A549 (cell line): ENCODE measurements at regions not wholly inside any gene's neighbourhood (a gene's known extent, or its start where the extent isn't known, plus 50 kb on each side); places are given as distances from the start of the nearest gene placed in this dataset.

Source experiments
- ATAC-seq, 2 experiments: fragments of 200-7000 bp in 1 of 2; fragments of >200 bp in 1 of 2; cut with Nextera tagmentation in 1 of 2; cut with Tn5 transposase in 1 of 2; 3 replicates each; pipeline versions ENCODE4 v1.8.0 to v1.9.1; 2018 to 2020; ENCODE audit warnings: mild to moderate bottlenecking in 1 of 2, moderate library complexity in 1 of 2
- CTCF ChIA-PET: fragments of 300-600 bp; sonication (Branson Sonifier 250); formaldehyde crosslinking; extraction: SDS; loops from one replicate; lab custom pipeline; 2021; ENCODE audit warnings: antibody characterized with exemption, inconsistent platforms; lab: Yijun Ruan, JAX
- POLR2A ChIA-PET: fragments of 350-600 bp; formaldehyde crosslinking; extraction: SDS; loops from one replicate; lab custom pipeline; 2021; ENCODE audit warnings: antibody characterized with exemption, inconsistent platforms; lab: Yijun Ruan, JAX
- DNase-seq, 2 experiments: peaks; one replicate each; pipeline versions ENCODE4 v3.0.0 to v3.0.0-alpha.2; 2011 to 2016; ENCODE audit warnings: low read depth in 1 of 2, low spot score in 1 of 2
- FAIRE-seq: peaks from 2 replicates; lab custom pipeline; 2011; peaks lifted over from hg19 to GRCh38; lab: Jason Lieb, UNC
- H3K27ac ChIP-seq, 2 experiments: fragments of >200 bp; sonication (Bioruptor Twin); formaldehyde crosslinking; 3 replicates each; pipeline ENCODE4 v1.5.1; 2016 to 2017
- H3K4me1 ChIP-seq: fragments of >200 bp; sonication (Bioruptor Twin); formaldehyde crosslinking; 3 replicates; pipeline ENCODE4 v1.6.1; 2016
- H3K4me2 ChIP-seq: fragments of >200 bp; sonication (Bioruptor Twin); formaldehyde crosslinking; 3 replicates; pipeline ENCODE4 v1.6.1; 2016
- H3K4me3 ChIP-seq: fragments of >200 bp; sonication (Bioruptor Twin); formaldehyde crosslinking; 3 replicates; pipeline ENCODE4 v1.5.1; 2016
- H3K9me3 ChIP-seq: fragments of >200 bp; sonication (Bioruptor Twin); formaldehyde crosslinking; 3 replicates; pipeline ENCODE4 v1.6.1; 2016
- CBX2 ChIP-seq: fragments of 200-600 bp; sonication (generic); IDR thresholded peaks from 2 replicates; pipeline ENCODE4 v1.6.1; 2016; ENCODE audit warnings: low read depth, mild to moderate bottlenecking, borderline replicate concordance
- CHD2 ChIP-seq: fragments of 150-350 bp; IDR thresholded peaks from 2 replicates; pipeline ENCODE4 v1.6.1; 2014; ENCODE audit warnings: low read length; ENCODE audit not compliant: partially characterized antibody
- CHD4 ChIP-seq: fragments of 200-600 bp; sonication (generic); IDR thresholded peaks from 2 replicates; pipeline ENCODE4 v1.6.1; 2016; ENCODE audit warnings: antibody characterized with exemption, mild to moderate bottlenecking, borderline replicate concordance
- E2F6 ChIP-seq: IDR thresholded peaks from 2 replicates; pipeline ENCODE4 v1.6.1; 2012; ENCODE audit warnings: low read depth, borderline replicate concordance
- EHMT2 ChIP-seq: fragments of 200-600 bp; sonication (generic); IDR thresholded peaks from 2 replicates; pipeline ENCODE4 v1.6.1; 2016; ENCODE audit warnings: antibody characterized with exemption, low read depth, mild to moderate bottlenecking, moderate library complexity
- ELK1 ChIP-seq: fragments of 150-350 bp; IDR thresholded peaks from 2 replicates; pipeline ENCODE4 v1.6.1; 2014; ENCODE audit warnings: low read depth, mild to moderate bottlenecking, low read length
- FOSL2 ChIP-seq, 2 experiments: fragments of 450-650 bp in 1 of 2; fragments of >200 bp in 1 of 2; sonication (Bioruptor Twin) in 1 of 2; formaldehyde crosslinking; IDR thresholded peaks; 2 replicates each; pipeline versions ENCODE4 v1.5.0 to v1.6.1; 2016 to 2020; ENCODE audit warnings: mild to moderate bottlenecking in 1 of 2, moderate library complexity in 1 of 2
- FOXS1 ChIP-seq: fragments of 250-450 bp; sonication (Bioruptor Pico); IDR thresholded peaks from 2 replicates; pipeline ENCODE4 v1.5.0; 2020; ENCODE audit warnings: mild to moderate bottlenecking, moderate library complexity
- HEYL ChIP-seq: fragments of 250-450 bp; sonication (Bioruptor Pico); IDR thresholded peaks from 2 replicates; pipeline ENCODE4 v1.8.0; 2021; ENCODE audit warnings: mild to moderate bottlenecking, moderate library complexity
- HOXB13 ChIP-seq: fragments of 250-450 bp; sonication (Bioruptor Pico); IDR thresholded peaks from 2 replicates; pipeline ENCODE4 v1.5.0; 2020; ENCODE audit warnings: low read depth, mild to moderate bottlenecking, moderate library complexity
- HOXB5 ChIP-seq: fragments of 250-450 bp; sonication (Bioruptor Pico); IDR thresholded peaks from 2 replicates; pipeline ENCODE4 v1.5.0; 2020; ENCODE audit warnings: mild to moderate bottlenecking, moderate library complexity
- KDM1A ChIP-seq: fragments of 200-600 bp; sonication (generic); IDR thresholded peaks from 2 replicates; pipeline ENCODE4 v1.6.1; 2016; ENCODE audit warnings: low read depth, mild to moderate bottlenecking
- KDM5A ChIP-seq: fragments of 200-600 bp; sonication (generic); IDR thresholded peaks from 2 replicates; pipeline ENCODE4 v1.6.1; 2016; ENCODE audit warnings: antibody characterized with exemption, mild to moderate bottlenecking
- NFE2L2 ChIP-seq: fragments of 150-350 bp; conservative IDR thresholded peaks from 2 replicates; pipeline ENCODE4 v1.6.1; 2014; ENCODE audit warnings: low read length
- NPAS2 ChIP-seq: fragments of 250-450 bp; sonication (Bioruptor Pico); IDR thresholded peaks from 2 replicates; pipeline ENCODE4 v1.8.0; 2022; ENCODE audit warnings: mild to moderate bottlenecking, moderate library complexity, borderline replicate concordance
- PHF8 ChIP-seq: fragments of 200-600 bp; sonication (generic); IDR thresholded peaks from 2 replicates; pipeline ENCODE4 v1.6.1; 2016; ENCODE audit warnings: low read depth, mild to moderate bottlenecking, antibody characterized with exemption, moderate library complexity, borderline replicate concordance
- POLR2AphosphoS2 ChIP-seq: conservative IDR thresholded peaks from 2 replicates; pipeline ENCODE4 v1.6.1; 2012; ENCODE audit warnings: low read length, improper control_type of control experiment, inconsistent platforms
- RAD21 ChIP-seq, 2 experiments: fragments of >200 bp in 1 of 2; sonication (Bioruptor Twin) in 1 of 2; formaldehyde crosslinking in 1 of 2; IDR thresholded peaks in 1 of 2; conservative IDR thresholded peaks in 1 of 2; 2 replicates in 1 of 2; 3 replicates in 1 of 2; pipeline ENCODE4 v1.6.1; 2012 to 2018; ENCODE audit warnings: inconsistent platforms in 1 of 2
- RCOR1 ChIP-seq: fragments of 150-350 bp; IDR thresholded peaks from 2 replicates; pipeline ENCODE4 v1.6.1; 2014; ENCODE audit warnings: antibody characterized with exemption, low read length, low read depth
- RNF2 ChIP-seq: fragments of 200-600 bp; sonication (generic); IDR thresholded peaks from 2 replicates; pipeline ENCODE4 v1.6.1; 2016; ENCODE audit warnings: low read depth, mild to moderate bottlenecking, antibody characterized with exemption, moderate library complexity, borderline replicate concordance
- USF2 ChIP-seq: fragments of 450-650 bp; IDR thresholded peaks from 2 replicates; pipeline ENCODE4 v1.6.1; 2014; ENCODE audit warnings: antibody characterized with exemption
- ZC3H11A ChIP-seq: fragments of 450-650 bp; IDR thresholded peaks from 2 replicates; pipeline ENCODE4 v1.6.1; 2014; ENCODE audit warnings: antibody characterized with exemption, mild to moderate bottlenecking
- ZFP36 ChIP-seq: fragments of 450-650 bp; IDR thresholded peaks from 2 replicates; pipeline ENCODE4 v1.6.1; 2014; ENCODE audit warnings: borderline replicate concordance; ENCODE audit not compliant: partially characterized antibody
- ZSCAN20 ChIP-seq: fragments of 250-450 bp; sonication (Bioruptor Pico); IDR thresholded peaks from 2 replicates; pipeline ENCODE4 v1.8.0; 2022; ENCODE audit warnings: mild to moderate bottlenecking, moderate library complexity
- whole genome bisulfite sequencing: methylation state at CpG from one replicate; pipeline ENCODE4 v1.1.6; 2017; ENCODE audit errors: missing lambda C conversion rate; 5-methylcytosine and 5-hydroxymethylcytosine counted together
- TF ChIP-seq, protein P1 (sequence below): fragments of >200 bp; sonication (Bioruptor Twin); formaldehyde crosslinking; IDR thresholded peaks from 3 replicates; pipeline ENCODE4 v1.5.1; 2016

GRCh38 chr2:18800240-18800971 is 211.0 kb upstream of the NT5C1B start:
- FAIRE-seq, result no peak

DNA sequence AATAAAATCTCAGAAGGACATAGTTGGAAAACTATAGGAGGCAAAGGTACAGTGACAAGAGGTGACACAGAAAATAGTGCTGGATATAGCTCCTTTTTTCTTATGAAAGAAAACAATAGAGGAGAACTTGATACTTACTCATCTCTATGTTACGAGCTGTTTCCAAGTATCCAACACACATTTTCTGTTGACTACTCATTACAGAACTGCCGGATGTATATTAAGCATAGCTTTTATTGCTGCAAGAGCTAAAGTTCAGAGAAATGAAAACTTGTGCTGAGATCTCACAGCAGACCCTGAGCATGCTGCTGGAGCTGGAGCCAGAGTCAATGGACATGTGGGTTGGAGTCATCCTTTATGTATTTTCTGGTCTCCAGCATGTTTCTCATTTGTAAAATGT is 210.0 kb upstream of the NT5C1B start:
- Histone ChIP-seq H3K9me3 (no peaks in the 10 kb centered on the region), H3K27ac (no peak overlapping the region), H3K4me1 (no peaks in the 10 kb centered on the region), H3K4me3 (no peak overlapping the region), H3K4me2 (no peak overlapping the region)
- 75% methylated on average over 2 of the region's 2 CpGs for WGBS
- DNase-seq (no peak), FAIRE-seq (peak; percentile 18), ATAC-seq (no peak)
- ChIA-PET POLR2A (no interaction called here), CTCF (no interaction called here)
- TF ChIP-seq KDM1A (no peak), ZFP36 (no peak), KDM5A (no peak), ZSCAN20 (CRISPR knock-in tag) (no peak), PHF8 (no peak), HOXB5 (no peak), CBX2 (no peak), ELK1 (no peak), HEYL (CRISPR knock-in tag) (no peak), ZC3H11A (no peak), NFE2L2 (no peak), CHD2 (no peak), NPAS2 (CRISPR knock-in tag) (no peak), FOXS1 (CRISPR knock-in tag) (no peak), CHD4 (no peak), USF2 (no peak), RAD21 (conservative IDR thresholded peaks at IDR 0.05 in 1 of 2, IDR thresholded peaks at IDR 0.05 in 1 of 2) (no peak), EHMT2 (no peak), HOXB13 (no peak)
- TF ChIP-seq, protein P1, sequence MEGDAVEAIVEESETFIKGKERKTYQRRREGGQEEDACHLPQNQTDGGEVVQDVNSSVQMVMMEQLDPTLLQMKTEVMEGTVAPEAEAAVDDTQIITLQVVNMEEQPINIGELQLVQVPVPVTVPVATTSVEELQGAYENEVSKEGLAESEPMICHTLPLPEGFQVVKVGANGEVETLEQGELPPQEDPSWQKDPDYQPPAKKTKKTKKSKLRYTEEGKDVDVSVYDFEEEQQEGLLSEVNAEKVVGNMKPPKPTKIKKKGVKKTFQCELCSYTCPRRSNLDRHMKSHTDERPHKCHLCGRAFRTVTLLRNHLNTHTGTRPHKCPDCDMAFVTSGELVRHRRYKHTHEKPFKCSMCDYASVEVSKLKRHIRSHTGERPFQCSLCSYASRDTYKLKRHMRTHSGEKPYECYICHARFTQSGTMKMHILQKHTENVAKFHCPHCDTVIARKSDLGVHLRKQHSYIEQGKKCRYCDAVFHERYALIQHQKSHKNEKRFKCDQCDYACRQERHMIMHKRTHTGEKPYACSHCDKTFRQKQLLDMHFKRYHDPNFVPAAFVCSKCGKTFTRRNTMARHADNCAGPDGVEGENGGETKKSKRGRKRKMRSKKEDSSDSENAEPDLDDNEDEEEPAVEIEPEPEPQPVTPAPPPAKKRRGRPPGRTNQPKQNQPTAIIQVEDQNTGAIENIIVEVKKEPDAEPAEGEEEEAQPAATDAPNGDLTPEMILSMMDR, result no peak

More at GRCh38 chr2:18800240-18800971, 211.0 kb upstream of the NT5C1B start:
- H3K4me3 ChIP-seq, result no peak overlapping the region
- H3K4me2 ChIP-seq, result no peak overlapping the region
- H3K9me3 ChIP-seq, result no peaks in the 10 kb centered on the region
- no peak for TF ChIP-seq E2F6
- TF ChIP-seq RCOR1, result no peak
- TF ChIP-seq CHD4, result no peak
- no peak for TF ChIP-seq POLR2AphosphoS2
- no peak for TF ChIP-seq KDM1A
- no peak for TF ChIP-seq FOSL2 (IDR thresholded peaks at IDR 0.05)
- no peak for TF ChIP-seq FOSL2 (CRISPR knock-in tag; IDR thresholded peaks at IDR 0.05)
- no peak for TF ChIP-seq NFE2L2
- no peak for TF ChIP-seq RNF2
- TF ChIP-seq HEYL (CRISPR knock-in tag), result no peak
- ATAC-seq (no peak), DNase-seq (no peak)
- WGBS, result 20% methylated on average over 6 of the region's 6 CpGs
- H3K27ac ChIP-seq, result no peak overlapping the region
- ChIA-PET POLR2A (no interaction called here), CTCF (no interaction called here)
- H3K4me1 ChIP-seq, result no peaks in the 10 kb centered on the region
